Esophagus muscularis mucosa (tissue), 3 donors: ENCODE measurements at regions not wholly inside any gene's neighbourhood (a gene's known extent, or its start where the extent isn't known, plus 50 kb on each side); places are given as distances from the start of the nearest gene placed in this dataset.

Experiments used
- CTCF ChIP-seq, 3 experiments: fragments of 200-600 bp in 2 of 3; fragments of 450-650 bp in 1 of 3; sonication (generic) in 2 of 3; IDR thresholded peaks; one replicate each; pipeline ENCODE4 v1.5.1; 2017 to 2019; ENCODE audit warnings: antibody characterized with exemption in 3 of 3, mild to moderate bottlenecking in 2 of 3, moderate library complexity in 1 of 3
- POLR2A ChIP-seq: fragments of 450-650 bp; IDR thresholded peaks from one replicate; pipeline ENCODE4 v1.6.1; 2017; ENCODE audit warnings: antibody characterized with exemption, moderate library complexity, mild to moderate bottlenecking, low read depth
- POLR2AphosphoS5 ChIP-seq, 2 donors: sonication (generic); formaldehyde crosslinking; IDR thresholded peaks; one replicate each; pipeline ENCODE4 v1.6.1; 2017; ENCODE audit warnings: antibody characterized with exemption in 2 of 2

GRCh38 chr11:97614606-97615005 is 1224.8 kb downstream of the JRKL start:
- TF ChIP-seq CTCF (IDR thresholded peaks at IDR 0.05): no peak
- TF ChIP-seq POLR2AphosphoS5 (IDR thresholded peaks at IDR 0.05): no peak
- no peak for TF ChIP-seq POLR2A
